ENCODE measurements at regions not wholly inside any gene's neighbourhood (a gene's known extent, or its start where the extent isn't known, plus 50 kb on each side); places are given as distances from the start of the nearest gene placed in this dataset.

GRCh38 chr6:17012421-17013225 lies 89.2 kb upstream of the STMND1 start:
- H3K9me3 ChIP-seq (ENCODE audit: control extremely low read depth in 1 of 5, control insufficient read depth in 4 of 5, insufficient read depth in 2 of 5, low read depth in 1 of 5, low read length in 4 of 5) = no peaks in the 10 kb centered on the region
- no peak overlapping the region for H3K4me3 ChIP-seq (ENCODE audit: control insufficient read depth in 1 of 7, extremely low read depth in 1 of 7, insufficient read depth in 4 of 7, low read depth in 2 of 7, low read length in 6 of 7)
- no peaks in the 10 kb centered on the region for H3K27me3 ChIP-seq (replicated peaks in 2 of 5; ENCODE audit: control insufficient read depth in 4 of 5, insufficient read depth in 5 of 5, low read length in 4 of 5)
- POLR2A ChIA-PET = no interaction called here
- peaks cover 0 to 8% (median 3%) of the 10 kb centered on the region in 4 experiments for H3K4me1 ChIP-seq (ENCODE audit: control extremely low read depth in 1 of 4, control insufficient read depth in 4 of 4, insufficient read depth in 4 of 4, low read length in 3 of 4)
- no peaks in the 10 kb centered on the region for H3K36me3 ChIP-seq (ENCODE audit: control insufficient read depth in 4 of 4, insufficient read depth in 4 of 4, low read length in 3 of 4)
- CTCF ChIA-PET = interaction anchor here (0.7 kb wide), 1 partner anchor 10 kb away, joined by 3 read pairs; no protein-coding TSS in a partner anchor
- WGBS (ENCODE audit: insufficient coverage) = 87% methylated on average over 7 of the region's 12 CpGs
- no peak overlapping the region for H3K27ac ChIP-seq (ENCODE audit: insufficient read depth in 1 of 2, low read depth in 1 of 2, low read length in 2 of 2, poor library complexity in 1 of 2, severe bottlenecking in 2 of 2)
- DNase-seq = no peak

- WGBS (ENCODE audit: insufficient coverage) = 96% methylated on average over 4 of the region's 5 CpGs
- no peak overlapping the region for H3K27ac ChIP-seq (ENCODE audit: insufficient read depth in 1 of 2, low read depth in 1 of 2, low read length in 2 of 2, poor library complexity in 1 of 2, severe bottlenecking in 2 of 2)
- DNase-seq = no peak
- POLR2A ChIA-PET = no interaction called here
- H3K27me3 ChIP-seq (replicated peaks in 2 of 5; ENCODE audit: control insufficient read depth in 4 of 5, insufficient read depth in 5 of 5, low read length in 4 of 5) = no peaks in the 10 kb centered on the region
- no peak overlapping the region for H3K4me3 ChIP-seq (ENCODE audit: control insufficient read depth in 1 of 7, extremely low read depth in 1 of 7, insufficient read depth in 4 of 7, low read depth in 2 of 7, low read length in 6 of 7)
- H3K9me3 ChIP-seq (ENCODE audit: control extremely low read depth in 1 of 5, control insufficient read depth in 4 of 5, insufficient read depth in 2 of 5, low read depth in 1 of 5, low read length in 4 of 5) = peaks cover 0 to under 1% (median 0%) of the 10 kb centered on the region in 5 experiments
- CTCF ChIA-PET = interaction anchor here (0.7 kb wide), 1 partner anchor 9 kb away, joined by 3 read pairs; no protein-coding TSS in a partner anchor
- H3K4me1 ChIP-seq (ENCODE audit: control extremely low read depth in 1 of 4, control insufficient read depth in 4 of 4, insufficient read depth in 4 of 4, low read length in 3 of 4) = peaks cover 0 to 8% (median 3%) of the 10 kb centered on the region in 4 experiments
- no peaks in the 10 kb centered on the region for H3K36me3 ChIP-seq (ENCODE audit: control insufficient read depth in 4 of 4, insufficient read depth in 4 of 4, low read length in 3 of 4)
Observed at GRCh38 chr6:17011985-17012384, 89.9 kb upstream of the STMND1 start.

- ChIA-PET POLR2A (no interaction called here), CTCF (no interaction called here)
- Histone ChIP-seq H3K4me3 (ENCODE audit: control insufficient read depth in 1 of 7, extremely low read depth in 1 of 7, insufficient read depth in 4 of 7, low read depth in 2 of 7, low read length in 6 of 7) (no peak overlapping the region), H3K27me3 (replicated peaks in 2 of 5; ENCODE audit: control insufficient read depth in 4 of 5, insufficient read depth in 5 of 5, low read length in 4 of 5) (no peaks in the 10 kb centered on the region), H3K9me3 (ENCODE audit: control extremely low read depth in 1 of 5, control insufficient read depth in 4 of 5, insufficient read depth in 2 of 5, low read depth in 1 of 5, low read length in 4 of 5) (peaks cover 0 to 3% (median 0%) of the 10 kb centered on the region in 5 experiments), H3K27ac (ENCODE audit: insufficient read depth in 1 of 2, low read depth in 1 of 2, low read length in 2 of 2, poor library complexity in 1 of 2, severe bottlenecking in 2 of 2) (no peak overlapping the region), H3K36me3 (ENCODE audit: control insufficient read depth in 4 of 4, insufficient read depth in 4 of 4, low read length in 3 of 4) (no peaks in the 10 kb centered on the region), H3K4me1 (ENCODE audit: control extremely low read depth in 1 of 4, control insufficient read depth in 4 of 4, insufficient read depth in 4 of 4, low read length in 3 of 4) (no peaks in the 10 kb centered on the region)
- no peak for DNase-seq
- 100% methylated on average over 1 of the region's 4 CpGs for WGBS (ENCODE audit: insufficient coverage)
Observed at GRCh38 chr6:17007749-17008148, 94.1 kb upstream of the STMND1 start.

- peaks cover 0 to 3% (median 0%) of the 10 kb centered on the region in 5 experiments for H3K27me3 ChIP-seq (replicated peaks in 2 of 5; ENCODE audit: control insufficient read depth in 4 of 5, insufficient read depth in 5 of 5, low read length in 4 of 5)
- ChIA-PET CTCF (no interaction called here), POLR2A (no interaction called here)
- no peak for DNase-seq
- H3K4me1 ChIP-seq (ENCODE audit: control extremely low read depth in 1 of 4, control insufficient read depth in 4 of 4, insufficient read depth in 4 of 4, low read length in 3 of 4) = no peaks in the 10 kb centered on the region
- no peaks in the 10 kb centered on the region for H3K36me3 ChIP-seq (ENCODE audit: control insufficient read depth in 4 of 4, insufficient read depth in 4 of 4, low read length in 3 of 4)
- 90% methylated on average over 2 of the region's 4 CpGs for WGBS (ENCODE audit: insufficient coverage)
- H3K9me3 ChIP-seq (ENCODE audit: control extremely low read depth in 1 of 5, control insufficient read depth in 4 of 5, insufficient read depth in 2 of 5, low read depth in 1 of 5, low read length in 4 of 5) = peaks cover 0 to 3% (median 0%) of the 10 kb centered on the region in 5 experiments
- H3K27ac ChIP-seq (ENCODE audit: insufficient read depth in 1 of 2, low read depth in 1 of 2, low read length in 2 of 2, poor library complexity in 1 of 2, severe bottlenecking in 2 of 2) = no peak overlapping the region
- H3K4me3 ChIP-seq (ENCODE audit: control insufficient read depth in 1 of 7, extremely low read depth in 1 of 7, insufficient read depth in 4 of 7, low read depth in 2 of 7, low read length in 6 of 7) = no peak overlapping the region
Observed at GRCh38 chr6:17006543-17006942, 95.3 kb upstream of the STMND1 start.

GRCh38 chr6:17004269-17004668 lies 97.6 kb upstream of the STMND1 start:
- CTCF ChIA-PET = interaction anchor here (1.4 kb wide), 1 partner anchor 39 kb away, joined by 3 read pairs; no protein-coding TSS in a partner anchor

GRCh38 chr6:17002123-17002522 lies 99.7 kb upstream of the STMND1 start:
- POLR2A ChIA-PET = no interaction called here
- CTCF ChIA-PET = interaction anchor here (1.0 to 2.5 kb wide), 5 partner anchors 10 to 491 kb away, joined by 3 to 7 read pairs (median 3); no protein-coding TSS in a partner anchor
- WGBS (ENCODE audit: insufficient coverage) = no CpG with 5 or more reads among the region's 2 CpGs

More at GRCh38 chr6:17004269-17004668, 97.6 kb upstream of the STMND1 start:
- POLR2A ChIA-PET = no interaction called here
- Histone ChIP-seq H3K27me3 (replicated peaks in 2 of 5; ENCODE audit: control insufficient read depth in 4 of 5, insufficient read depth in 5 of 5, low read length in 4 of 5) (peaks cover 0 to 6% (median 0%) of the 10 kb centered on the region in 5 experiments), H3K36me3 (ENCODE audit: control insufficient read depth in 4 of 4, insufficient read depth in 4 of 4, low read length in 3 of 4) (no peaks in the 10 kb centered on the region), H3K9me3 (ENCODE audit: control extremely low read depth in 1 of 5, control insufficient read depth in 4 of 5, insufficient read depth in 2 of 5, low read depth in 1 of 5, low read length in 4 of 5) (peaks cover 0 to 3% (median 0%) of the 10 kb centered on the region in 5 experiments), H3K27ac (ENCODE audit: insufficient read depth in 1 of 2, low read depth in 1 of 2, low read length in 2 of 2, poor library complexity in 1 of 2, severe bottlenecking in 2 of 2) (no peak overlapping the region), H3K4me3 (ENCODE audit: control insufficient read depth in 1 of 7, extremely low read depth in 1 of 7, insufficient read depth in 4 of 7, low read depth in 2 of 7, low read length in 6 of 7) (no peak overlapping the region), H3K4me1 (ENCODE audit: control extremely low read depth in 1 of 4, control insufficient read depth in 4 of 4, insufficient read depth in 4 of 4, low read length in 3 of 4) (no peaks in the 10 kb centered on the region)
- no CpG with 5 or more reads among the region's 1 CpG for WGBS (ENCODE audit: insufficient coverage)
- DNase-seq = no peak

GRCh38 chr6:17001188-17001587 lies 100.7 kb upstream of the STMND1 start:
- no CpG with 5 or more reads among the region's 1 CpG for whole genome bisulfite sequencing (ENCODE audit: insufficient coverage)
- Histone ChIP-seq H3K9me3 (ENCODE audit: control extremely low read depth in 1 of 5, control insufficient read depth in 4 of 5, insufficient read depth in 2 of 5, low read depth in 1 of 5, low read length in 4 of 5) (no peaks in the 10 kb centered on the region), H3K27me3 (replicated peaks in 2 of 5; ENCODE audit: control insufficient read depth in 4 of 5, insufficient read depth in 5 of 5, low read length in 4 of 5) (peaks cover 0 to 6% (median 4%) of the 10 kb centered on the region in 5 experiments), H3K36me3 (ENCODE audit: control insufficient read depth in 4 of 4, insufficient read depth in 4 of 4, low read length in 3 of 4) (no peaks in the 10 kb centered on the region), H3K27ac (ENCODE audit: insufficient read depth in 1 of 2, low read depth in 1 of 2, low read length in 2 of 2, poor library complexity in 1 of 2, severe bottlenecking in 2 of 2) (no peak overlapping the region), H3K4me1 (ENCODE audit: control extremely low read depth in 1 of 4, control insufficient read depth in 4 of 4, insufficient read depth in 4 of 4, low read length in 3 of 4) (no peaks in the 10 kb centered on the region), H3K4me3 (ENCODE audit: control insufficient read depth in 1 of 7, extremely low read depth in 1 of 7, insufficient read depth in 4 of 7, low read depth in 2 of 7, low read length in 6 of 7) (no peak overlapping the region)
- ChIA-PET POLR2A (no interaction called here), CTCF (interaction anchor here (0.9 to 2.5 kb wide), 5 partner anchors 9 to 660 kb away, joined by 3 to 7 read pairs (median 3); no protein-coding TSS in a partner anchor)
- DNase-seq = peak; percentile 8 to 37 (median 34)

More at GRCh38 chr6:17002123-17002522, 99.7 kb upstream of the STMND1 start:
- Histone ChIP-seq H3K27ac (ENCODE audit: insufficient read depth in 1 of 2, low read depth in 1 of 2, low read length in 2 of 2, poor library complexity in 1 of 2, severe bottlenecking in 2 of 2) (no peak overlapping the region), H3K9me3 (ENCODE audit: control extremely low read depth in 1 of 5, control insufficient read depth in 4 of 5, insufficient read depth in 2 of 5, low read depth in 1 of 5, low read length in 4 of 5) (peaks cover 0 to 3% (median 0%) of the 10 kb centered on the region in 5 experiments), H3K4me1 (ENCODE audit: control extremely low read depth in 1 of 4, control insufficient read depth in 4 of 4, insufficient read depth in 4 of 4, low read length in 3 of 4) (no peaks in the 10 kb centered on the region), H3K36me3 (ENCODE audit: control insufficient read depth in 4 of 4, insufficient read depth in 4 of 4, low read length in 3 of 4) (no peaks in the 10 kb centered on the region), H3K27me3 (replicated peaks in 2 of 5; ENCODE audit: control insufficient read depth in 4 of 5, insufficient read depth in 5 of 5, low read length in 4 of 5) (peaks cover 0 to 6% (median 4%) of the 10 kb centered on the region in 5 experiments), H3K4me3 (ENCODE audit: control insufficient read depth in 1 of 7, extremely low read depth in 1 of 7, insufficient read depth in 4 of 7, low read depth in 2 of 7, low read length in 6 of 7) (no peak overlapping the region)
- DNase-seq = no peak

All from common myeloid progenitor, CD34-positive (primary cell).